ENCODE measurements at regions not wholly inside any gene's neighbourhood (a gene's known extent, or its start where the extent isn't known, plus 50 kb on each side); places are given as distances from the start of the nearest gene placed in this dataset.
A peak's percentile ranks its signal among the peaks of the same experiment; 100 is the strongest.

DNA sequence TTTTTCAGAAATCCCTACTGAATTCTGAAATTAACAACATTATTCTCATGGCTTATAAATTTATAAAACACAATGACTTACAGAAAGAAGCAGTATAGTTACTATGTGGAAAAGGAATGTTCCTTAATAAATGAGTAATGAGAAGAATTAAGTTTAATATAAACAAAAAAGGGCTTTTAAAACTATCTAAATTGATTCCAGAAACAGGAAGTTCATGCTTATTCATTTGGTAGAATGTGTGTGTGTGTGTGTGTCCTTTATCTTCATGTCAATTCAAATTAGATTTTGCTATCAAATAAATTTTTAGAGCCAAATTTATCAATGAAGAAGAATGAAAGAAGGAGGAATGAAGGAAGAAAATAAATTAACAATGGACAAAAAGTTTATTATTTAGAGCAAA, 440.8 kb upstream of the LRRTM4 start:
- CTCF ChIA-PET: no interaction called here
- TF ChIP-seq, protein P1, sequence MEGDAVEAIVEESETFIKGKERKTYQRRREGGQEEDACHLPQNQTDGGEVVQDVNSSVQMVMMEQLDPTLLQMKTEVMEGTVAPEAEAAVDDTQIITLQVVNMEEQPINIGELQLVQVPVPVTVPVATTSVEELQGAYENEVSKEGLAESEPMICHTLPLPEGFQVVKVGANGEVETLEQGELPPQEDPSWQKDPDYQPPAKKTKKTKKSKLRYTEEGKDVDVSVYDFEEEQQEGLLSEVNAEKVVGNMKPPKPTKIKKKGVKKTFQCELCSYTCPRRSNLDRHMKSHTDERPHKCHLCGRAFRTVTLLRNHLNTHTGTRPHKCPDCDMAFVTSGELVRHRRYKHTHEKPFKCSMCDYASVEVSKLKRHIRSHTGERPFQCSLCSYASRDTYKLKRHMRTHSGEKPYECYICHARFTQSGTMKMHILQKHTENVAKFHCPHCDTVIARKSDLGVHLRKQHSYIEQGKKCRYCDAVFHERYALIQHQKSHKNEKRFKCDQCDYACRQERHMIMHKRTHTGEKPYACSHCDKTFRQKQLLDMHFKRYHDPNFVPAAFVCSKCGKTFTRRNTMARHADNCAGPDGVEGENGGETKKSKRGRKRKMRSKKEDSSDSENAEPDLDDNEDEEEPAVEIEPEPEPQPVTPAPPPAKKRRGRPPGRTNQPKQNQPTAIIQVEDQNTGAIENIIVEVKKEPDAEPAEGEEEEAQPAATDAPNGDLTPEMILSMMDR (conservative IDR thresholded peaks at IDR 0.05; ENCODE audit: low read depth, low read length): no peak
- TF ChIP-seq EZH2 (IDR thresholded peaks at IDR 0.05; ENCODE audit: borderline replicate concordance, low read depth, low read length, poor library complexity, severe bottlenecking): no peak
- no peaks in the 10 kb centered on the region for H3K36me3 ChIP-seq (ENCODE audit: insufficient read depth, low read length, poor library complexity, severe bottlenecking)
- peaks cover 11% of the 10 kb centered on the region for H3K4me1 ChIP-seq (ENCODE audit: insufficient read depth, low read length, poor library complexity, severe bottlenecking)
- POLR2A ChIA-PET (ENCODE audit: low non-redundant PET): no interaction called here
- H3K27me3 ChIP-seq (replicated peaks; ENCODE audit: insufficient read depth, low read depth, low read length, poor library complexity): no peaks in the 10 kb centered on the region
- intact Hi-C loops (cut with micrococcal nuclease; ENCODE audit: unreplicated experiment): no loop called here
- no peak for DNase-seq (ENCODE audit: low spot score)
- no TSS peak for BruUV-seq (replicated peaks)
- no peak overlapping the region for H3K4me3 ChIP-seq (ENCODE audit: low read depth, low read length, poor library complexity, severe bottlenecking)
- no peaks in the 10 kb centered on the region for H3K9me3 ChIP-seq (ENCODE audit: low read depth, low read length, poor library complexity, severe bottlenecking)
- no peak overlapping the region for H3K27ac ChIP-seq (ENCODE audit: low read depth, low read length, poor library complexity, severe bottlenecking)

DNA sequence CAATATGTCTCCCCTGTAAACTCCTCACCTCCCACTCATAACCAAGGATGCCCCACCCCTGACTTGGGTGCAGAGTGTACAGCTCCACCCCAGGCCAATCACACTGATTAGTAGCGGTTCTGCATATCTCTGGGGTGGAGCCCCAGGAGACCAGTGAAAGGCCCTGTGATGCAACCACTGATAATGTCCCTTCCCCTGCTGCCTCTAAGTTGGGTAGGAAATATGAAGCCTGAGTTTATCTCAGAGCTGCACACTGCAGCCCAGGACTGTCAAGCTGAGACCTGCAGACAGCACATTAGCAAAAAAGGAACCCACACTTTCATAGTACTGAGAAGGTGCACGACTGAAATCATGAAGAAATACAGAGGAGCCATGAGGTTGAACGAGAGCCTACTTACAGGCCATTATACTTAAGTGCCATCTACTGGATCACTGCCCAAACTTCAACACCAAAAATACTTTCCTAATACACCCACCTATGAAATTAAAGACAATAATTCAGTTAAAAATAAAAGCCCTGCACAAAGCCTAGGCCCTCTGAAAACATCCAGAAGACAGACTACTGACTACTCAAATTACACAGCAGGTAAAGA, 455.4 kb upstream of the LRRTM4 start:
- no peak overlapping the region for H3K4me3 ChIP-seq (ENCODE audit: low read depth, low read length, poor library complexity, severe bottlenecking)
- peaks cover 12% of the 10 kb centered on the region for H3K9me3 ChIP-seq (ENCODE audit: low read depth, low read length, poor library complexity, severe bottlenecking)
- DNase-seq (ENCODE audit: low spot score): peak; percentile 48
- no TSS peak for BruUV-seq (replicated peaks)
- TF ChIP-seq, protein P1 (conservative IDR thresholded peaks at IDR 0.05; ENCODE audit: low read depth, low read length): peak; percentile 48
- no peak for TF ChIP-seq EZH2 (IDR thresholded peaks at IDR 0.05; ENCODE audit: borderline replicate concordance, low read depth, low read length, poor library complexity, severe bottlenecking)
- no peaks in the 10 kb centered on the region for H3K27me3 ChIP-seq (replicated peaks; ENCODE audit: insufficient read depth, low read depth, low read length, poor library complexity)
- POLR2A ChIA-PET (ENCODE audit: low non-redundant PET): no interaction called here
- H3K4me1 ChIP-seq (ENCODE audit: insufficient read depth, low read length, poor library complexity, severe bottlenecking): peaks cover 5% of the 10 kb centered on the region
- intact Hi-C loops (cut with micrococcal nuclease; ENCODE audit: unreplicated experiment): loop anchor here (5.0 kb wide), 1 partner anchor 1025 kb away; no protein-coding TSS in a partner anchor
- no peaks in the 10 kb centered on the region for H3K36me3 ChIP-seq (ENCODE audit: insufficient read depth, low read length, poor library complexity, severe bottlenecking)
- no peak overlapping the region for H3K27ac ChIP-seq (ENCODE audit: low read depth, low read length, poor library complexity, severe bottlenecking)
- CTCF ChIA-PET: no interaction called here

DNA sequence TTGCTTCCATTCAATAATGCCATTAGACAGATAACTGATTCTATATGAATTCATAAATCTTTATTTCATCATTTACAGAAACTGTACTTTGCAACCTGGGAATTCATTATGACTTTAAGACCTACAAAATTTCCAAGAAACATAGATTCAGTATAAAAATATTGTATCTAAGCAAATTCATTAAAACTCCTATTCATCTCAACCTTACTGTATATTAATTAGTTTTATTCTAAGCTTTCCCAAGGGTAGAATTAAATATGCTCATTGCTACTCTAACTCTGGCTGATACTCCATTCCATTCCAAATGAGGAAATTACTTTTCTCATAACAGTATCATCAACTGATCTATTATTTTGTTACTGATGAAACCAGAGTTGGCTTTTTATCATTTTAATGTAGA, 473.0 kb upstream of the LRRTM4 start:
- intact Hi-C loops (cut with micrococcal nuclease; ENCODE audit: unreplicated experiment): no loop called here
- no TSS peak for BruUV-seq (replicated peaks)
- no peak overlapping the region for H3K27ac ChIP-seq (ENCODE audit: low read depth, low read length, poor library complexity, severe bottlenecking)
- no peaks in the 10 kb centered on the region for H3K27me3 ChIP-seq (replicated peaks; ENCODE audit: insufficient read depth, low read depth, low read length, poor library complexity)
- H3K9me3 ChIP-seq (ENCODE audit: low read depth, low read length, poor library complexity, severe bottlenecking): no peaks in the 10 kb centered on the region
- CTCF ChIA-PET: no interaction called here
- TF ChIP-seq EZH2 (IDR thresholded peaks at IDR 0.05; ENCODE audit: borderline replicate concordance, low read depth, low read length, poor library complexity, severe bottlenecking): no peak
- TF ChIP-seq, protein P1 (conservative IDR thresholded peaks at IDR 0.05; ENCODE audit: low read depth, low read length): no peak
- H3K4me3 ChIP-seq (ENCODE audit: low read depth, low read length, poor library complexity, severe bottlenecking): no peak overlapping the region
- peaks cover 6% of the 10 kb centered on the region for H3K4me1 ChIP-seq (ENCODE audit: insufficient read depth, low read length, poor library complexity, severe bottlenecking)
- POLR2A ChIA-PET (ENCODE audit: low non-redundant PET): no interaction called here
- DNase-seq (ENCODE audit: low spot score): no peak
- no peaks in the 10 kb centered on the region for H3K36me3 ChIP-seq (ENCODE audit: insufficient read depth, low read length, poor library complexity, severe bottlenecking)

Data from A673 (cell line).